Pancreas (tissue), 10 donors: ENCODE measurements at regions not wholly inside any gene's neighbourhood (a gene's known extent, or its start where the extent isn't known, plus 50 kb on each side); places are given as distances from the start of the nearest gene placed in this dataset.

Source experiments
- ATAC-seq, 4 donors: fragments of 200-7000 bp; cut with Tn5 transposase; one replicate each; pipeline versions ENCODE4 v1.8.0 to v1.9.1; 2020; ENCODE audit warnings: mild to moderate bottlenecking in 4 of 4, moderate library complexity in 4 of 4
- DNase-seq, 6 donors: peaks; one replicate each; pipeline ENCODE4 v3.0.0-alpha.2; 2020
- FAIRE-seq: peaks from 2 replicates; lab custom pipeline; 2012; peaks lifted over from hg19 to GRCh38; lab: Jason Lieb, UNC
- H3K27ac ChIP-seq, 4 donors: fragments of 200-600 bp; sonication (generic); 1 replicate in 3 of 4; 2 replicates in 1 of 4; pipeline versions ENCODE4 v1.5.0 to v1.8.0; 2020
- H3K27me3 ChIP-seq, 4 donors: fragments of 200-600 bp; one replicate each; pipeline ENCODE4 v1.8.0; 2021
- H3K36me3 ChIP-seq, 3 donors: fragments of 200-600 bp; sonication (generic) in 1 of 3; one replicate each; pipeline versions ENCODE4 v1.5.0 to v1.8.0; 2020 to 2021
- H3K4me1 ChIP-seq, 3 donors: fragments of 200-600 bp; one replicate each; pipeline ENCODE4 v1.8.0; 2021
- H3K4me3 ChIP-seq, 4 donors: fragments of 200-600 bp; sonication (generic) in 2 of 4; one replicate each; pipeline versions ENCODE4 v1.5.0 to v1.8.0; 2020 to 2021
- H3K9me3 ChIP-seq, 4 donors: fragments of 200-600 bp; one replicate each; pipeline ENCODE4 v1.8.0; 2021
- WGBS, 2 donors: extraction: QIAGEN DNeasy Blood & Tissue Kit; methylation state at CpG; one replicate each; pipeline ENCODE4 v1.1.7; 2013; 5-methylcytosine and 5-hydroxymethylcytosine counted together
- intact Hi-C, 3 donors: fragments of 100-400 bp; cut with DNase I; formaldehyde crosslinking; loops; one replicate each; pipeline versions ENCODE4 v1.11.1 to v1.14.2; 2022
- TF ChIP-seq, protein P1 (sequence below), 4 donors: fragments of 200-600 bp; sonication (generic) in 3 of 4; IDR thresholded peaks; one replicate each; pipeline versions ENCODE4 v1.5.0 to v1.8.0; 2021; ENCODE audit warnings: antibody characterized with exemption in 4 of 4
- donor health status: healthy with polysubstance abuse.
- donor health status: DM: no; HTN: no; CAD: no; lungs with moderate emphysema.
- donor health status: DM: no; HTN: no; CAD: no.
- donor health status: control.
- donor health status: control.
- donor health status: Bipolar disorder and iron deficiency.
- donor health status: DM: yes; HTN: yes; CAD: no.
- donor health status: DM: no; HTN: no; CAD: no.
- donor health status: DM: no; HTN: no; CAD: no.
- donor health status: DM: yes; HTN: yes; CAD: no.

DNA sequence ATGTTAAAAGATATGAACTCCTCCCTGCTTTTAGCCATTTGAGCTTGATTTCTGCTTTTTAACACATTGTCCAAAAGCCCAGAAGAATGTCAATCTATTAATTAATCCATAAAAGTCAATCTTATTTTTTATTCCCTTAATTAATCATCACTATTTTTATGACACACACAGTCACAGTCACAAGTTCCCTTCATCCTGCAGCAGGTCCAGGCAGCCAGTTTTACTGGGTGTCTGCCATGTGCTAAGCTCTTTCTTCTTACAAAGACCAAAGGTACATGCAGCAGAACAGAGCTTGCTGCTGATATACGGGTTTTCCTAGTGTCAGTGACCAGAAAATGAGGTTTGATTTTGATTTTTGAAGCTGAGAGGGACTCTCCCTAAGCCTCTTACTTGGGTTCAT lies 53.3 kb upstream of the SLC22A23 start:
- Histone ChIP-seq H3K4me1 (no peaks in the 10 kb centered on the region), H3K9me3 (no peaks in the 10 kb centered on the region), H3K27ac (no peak overlapping the region), H3K27me3 (no peaks in the 10 kb centered on the region), H3K36me3 (no peaks in the 10 kb centered on the region), H3K4me3 (no peak overlapping the region)
- ATAC-seq (no peak), DNase-seq (no peak), FAIRE-seq (no peak)
- intact Hi-C loops = loop anchor here in 1 of 3 donors (10.0 kb wide), 1 partner anchor 235 kb away; no protein-coding TSS in a partner anchor
- TF ChIP-seq, protein P1, sequence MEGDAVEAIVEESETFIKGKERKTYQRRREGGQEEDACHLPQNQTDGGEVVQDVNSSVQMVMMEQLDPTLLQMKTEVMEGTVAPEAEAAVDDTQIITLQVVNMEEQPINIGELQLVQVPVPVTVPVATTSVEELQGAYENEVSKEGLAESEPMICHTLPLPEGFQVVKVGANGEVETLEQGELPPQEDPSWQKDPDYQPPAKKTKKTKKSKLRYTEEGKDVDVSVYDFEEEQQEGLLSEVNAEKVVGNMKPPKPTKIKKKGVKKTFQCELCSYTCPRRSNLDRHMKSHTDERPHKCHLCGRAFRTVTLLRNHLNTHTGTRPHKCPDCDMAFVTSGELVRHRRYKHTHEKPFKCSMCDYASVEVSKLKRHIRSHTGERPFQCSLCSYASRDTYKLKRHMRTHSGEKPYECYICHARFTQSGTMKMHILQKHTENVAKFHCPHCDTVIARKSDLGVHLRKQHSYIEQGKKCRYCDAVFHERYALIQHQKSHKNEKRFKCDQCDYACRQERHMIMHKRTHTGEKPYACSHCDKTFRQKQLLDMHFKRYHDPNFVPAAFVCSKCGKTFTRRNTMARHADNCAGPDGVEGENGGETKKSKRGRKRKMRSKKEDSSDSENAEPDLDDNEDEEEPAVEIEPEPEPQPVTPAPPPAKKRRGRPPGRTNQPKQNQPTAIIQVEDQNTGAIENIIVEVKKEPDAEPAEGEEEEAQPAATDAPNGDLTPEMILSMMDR (IDR thresholded peaks at IDR 0.05) = no peak
- WGBS, 2 donors = 69 to 72% methylated on average over 1 of the region's 1 CpG

DNA sequence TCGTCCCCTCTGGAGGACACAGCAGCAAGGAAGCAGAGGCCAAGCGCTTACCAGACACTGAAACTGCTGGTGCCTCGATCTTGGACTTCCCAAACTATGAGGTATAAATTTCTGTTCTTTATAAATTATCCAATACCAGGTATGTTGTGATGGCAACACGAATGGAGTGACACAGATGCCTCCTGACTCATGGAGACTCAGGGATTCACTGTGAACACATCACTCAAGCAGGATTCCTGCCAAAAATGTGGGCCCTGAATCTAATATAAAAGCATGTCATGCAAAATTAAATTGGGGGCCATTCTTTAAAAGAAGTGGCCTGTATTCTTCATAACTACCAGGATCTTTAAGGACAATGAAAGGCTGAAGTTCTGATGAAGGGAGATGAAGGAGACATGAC lies 52.5 kb upstream of the SLC22A23 start:
- Histone ChIP-seq H3K4me3 (no peak overlapping the region), H3K27ac (no peak overlapping the region), H3K36me3 (no peaks in the 10 kb centered on the region), H3K4me1 (no peaks in the 10 kb centered on the region), H3K27me3 (no peaks in the 10 kb centered on the region), H3K9me3 (no peaks in the 10 kb centered on the region)
- DNase-seq (no peak), FAIRE-seq (no peak), ATAC-seq (no peak)
- 82 to 89% methylated on average over 4 of the region's 4 CpGs for whole genome bisulfite sequencing, 2 donors
- TF ChIP-seq, protein P1 (IDR thresholded peaks at IDR 0.05) = no peak
- intact Hi-C loops = no loop called here

DNA sequence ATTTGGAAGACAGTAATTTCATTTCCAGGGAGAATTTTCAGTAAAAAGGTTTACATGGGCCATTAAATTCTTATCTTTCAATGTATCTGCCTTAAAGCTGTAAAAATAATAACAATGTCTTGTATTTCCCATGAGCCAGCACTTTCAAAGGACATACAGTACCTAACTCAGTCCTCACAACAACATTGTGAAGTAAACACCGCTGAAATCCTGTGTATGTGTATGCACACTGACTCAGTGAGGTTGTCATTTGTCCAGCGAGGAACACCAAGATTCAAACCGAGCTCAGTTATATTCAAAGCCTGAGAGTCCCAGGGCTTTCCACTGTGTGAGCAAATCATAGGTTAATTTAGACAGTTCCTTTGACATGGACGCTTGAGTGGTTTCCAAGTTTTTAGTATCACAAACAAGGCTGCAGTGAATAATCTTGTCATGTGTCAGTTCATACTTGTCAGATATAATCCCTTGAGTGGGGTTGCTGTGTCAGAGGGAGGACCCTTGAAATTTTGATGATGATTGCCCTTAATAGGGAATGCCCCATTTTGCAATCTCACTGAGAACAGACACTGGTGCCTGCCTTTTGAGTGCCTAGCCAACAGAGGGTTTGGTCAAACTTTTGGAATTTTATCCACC lies 50.0 kb upstream of the SLC22A23 start:
- Histone ChIP-seq H3K4me1 (no peaks in the 10 kb centered on the region), H3K27me3 (no peaks in the 10 kb centered on the region), H3K36me3 (no peaks in the 10 kb centered on the region), H3K27ac (no peak overlapping the region), H3K9me3 (no peaks in the 10 kb centered on the region), H3K4me3 (no peak overlapping the region)
- DNase-seq (no peak), FAIRE-seq (no peak), ATAC-seq (no peak)
- TF ChIP-seq, protein P1 (IDR thresholded peaks at IDR 0.05) = no peak
- intact Hi-C loops = no loop called here
- WGBS, 2 donors = 81 to 83% methylated on average over 4 of the region's 4 CpGs
